ENCODE measurements at regions not wholly inside any gene's neighbourhood (a gene's known extent, or its start where the extent isn't known, plus 50 kb on each side); places are given as distances from the start of the nearest gene placed in this dataset.
"Not testable (repeated sequence)": the region's sequence is repeated elsewhere in the genome, so short reads cannot be mapped to it uniquely, and the experiment has no call there.

DNA sequence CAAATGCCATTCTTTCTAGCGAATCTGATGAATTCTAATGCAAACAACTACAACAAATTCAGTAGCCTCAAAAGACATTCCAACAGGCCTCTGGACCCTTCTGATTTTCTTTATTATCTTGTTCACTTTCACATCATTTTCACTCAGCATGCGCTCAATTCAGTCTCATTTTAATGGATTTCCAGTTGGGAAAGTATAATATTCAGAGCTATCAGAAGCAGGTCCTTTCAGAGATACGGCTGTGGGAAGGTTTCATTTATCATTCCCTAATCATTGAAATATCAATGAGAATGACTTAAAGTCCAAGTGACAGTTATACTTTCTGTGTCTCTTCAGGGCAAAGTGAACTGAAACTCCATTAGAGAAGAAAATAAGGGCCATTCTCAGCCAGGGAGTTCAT, 1083.7 kb upstream of the FLRT2 start:
- intact Hi-C loops (cut with micrococcal nuclease): no loop called here
- Mint-ChIP-seq H3K4me1 (no peaks in the 10 kb centered on the region), H3K27ac (no peak overlapping the region), H3K4me3 (no peak overlapping the region), H3K27me3 (no peaks in the 10 kb centered on the region), H3K9me3 (no peaks in the 10 kb centered on the region), H3K36me3 (ENCODE audit: low read depth) (no peaks in the 10 kb centered on the region)
- no peak for DNase-seq

DNA sequence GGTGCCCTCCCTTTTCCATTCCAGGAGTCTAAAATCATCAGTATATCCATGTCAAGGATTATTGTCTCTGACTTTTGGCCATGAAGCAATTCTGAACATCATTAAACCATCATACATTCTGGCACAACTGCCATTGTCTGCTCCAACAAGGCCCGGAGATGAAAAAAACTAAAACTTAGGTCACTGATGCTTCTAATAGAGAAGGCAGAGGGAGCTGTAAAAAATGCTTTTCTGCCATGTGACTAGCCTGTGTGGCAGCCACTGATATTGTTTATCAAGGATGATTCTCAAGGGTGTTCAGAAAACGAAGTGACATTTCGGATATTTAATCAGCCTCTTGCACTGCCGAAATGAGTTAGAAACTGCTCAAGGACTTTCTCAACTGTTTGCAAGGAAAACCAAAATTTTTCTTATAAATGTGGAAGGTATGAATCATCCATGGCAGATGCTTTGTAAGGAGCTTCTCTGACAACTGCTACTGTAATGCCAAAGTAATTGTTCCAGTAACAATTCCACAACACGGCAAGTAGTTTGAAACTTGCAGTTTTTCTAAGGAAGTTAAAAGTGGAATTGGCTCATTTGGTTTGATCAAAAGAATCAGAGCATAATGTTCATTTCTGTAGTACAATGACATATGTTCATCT, 1076.5 kb upstream of the FLRT2 start:
- no peaks in the 10 kb centered on the region for H3K4me1 Mint-ChIP-seq
- no peaks in the 10 kb centered on the region for H3K9me3 Mint-ChIP-seq
- no peaks in the 10 kb centered on the region for H3K27me3 Mint-ChIP-seq
- H3K27ac Mint-ChIP-seq: no peak overlapping the region
- H3K4me3 Mint-ChIP-seq: no peak overlapping the region
- intact Hi-C loops (cut with micrococcal nuclease): no loop called here
- no peak for DNase-seq
- H3K36me3 Mint-ChIP-seq (ENCODE audit: low read depth): no peaks in the 10 kb centered on the region

DNA sequence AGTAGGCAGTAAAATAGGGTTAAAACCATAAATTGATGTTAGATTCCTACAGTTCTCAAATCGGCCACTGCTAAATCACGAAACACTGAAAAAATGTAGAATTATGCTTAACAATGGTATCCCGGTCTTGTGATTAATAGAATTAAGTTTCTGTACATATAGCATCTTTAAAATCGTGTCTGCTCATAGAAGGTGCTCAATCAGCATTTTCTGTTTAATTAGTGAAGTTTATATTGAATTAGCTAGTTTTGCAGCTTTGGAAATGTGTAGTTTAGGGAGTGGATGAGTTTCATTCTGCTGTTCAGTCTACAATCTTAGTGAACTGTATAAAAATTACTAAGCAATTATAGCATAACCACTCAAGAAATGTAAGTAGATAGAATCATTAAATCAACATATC, 1075.8 kb upstream of the FLRT2 start:
- no peak overlapping the region for H3K4me3 Mint-ChIP-seq
- H3K36me3 Mint-ChIP-seq (ENCODE audit: low read depth): no peaks in the 10 kb centered on the region
- no peaks in the 10 kb centered on the region for H3K27me3 Mint-ChIP-seq
- intact Hi-C loops (cut with micrococcal nuclease): no loop called here
- no peaks in the 10 kb centered on the region for H3K9me3 Mint-ChIP-seq
- H3K4me1 Mint-ChIP-seq: no peaks in the 10 kb centered on the region
- no peak for DNase-seq
- H3K27ac Mint-ChIP-seq: no peak overlapping the region

DNA sequence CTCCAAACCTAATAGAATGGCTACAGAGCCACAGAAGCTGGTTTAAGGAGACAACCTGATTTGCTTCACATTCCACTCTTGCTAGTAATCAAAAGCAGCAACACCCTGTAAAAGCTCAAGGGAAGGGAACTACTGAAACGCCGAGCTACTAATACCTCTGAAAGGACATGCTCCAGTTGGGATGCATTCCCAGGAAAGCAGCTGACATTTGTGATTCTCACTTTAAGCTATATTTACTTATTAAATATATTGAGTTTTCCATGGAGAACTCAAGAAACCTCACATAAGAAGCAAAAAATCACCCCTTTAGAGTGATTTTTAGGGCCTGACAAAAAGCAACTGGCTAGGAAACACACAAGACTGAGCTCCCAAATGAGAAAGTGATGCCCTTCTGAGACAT, 1073.0 kb upstream of the FLRT2 start:
- Mint-ChIP-seq H3K27ac (no peak overlapping the region), H3K9me3 (no peaks in the 10 kb centered on the region), H3K4me1 (no peaks in the 10 kb centered on the region), H3K4me3 (no peak overlapping the region), H3K27me3 (no peaks in the 10 kb centered on the region), H3K36me3 (ENCODE audit: low read depth) (no peaks in the 10 kb centered on the region)
- intact Hi-C loops (cut with micrococcal nuclease): no loop called here
- DNase-seq: no peak

DNA sequence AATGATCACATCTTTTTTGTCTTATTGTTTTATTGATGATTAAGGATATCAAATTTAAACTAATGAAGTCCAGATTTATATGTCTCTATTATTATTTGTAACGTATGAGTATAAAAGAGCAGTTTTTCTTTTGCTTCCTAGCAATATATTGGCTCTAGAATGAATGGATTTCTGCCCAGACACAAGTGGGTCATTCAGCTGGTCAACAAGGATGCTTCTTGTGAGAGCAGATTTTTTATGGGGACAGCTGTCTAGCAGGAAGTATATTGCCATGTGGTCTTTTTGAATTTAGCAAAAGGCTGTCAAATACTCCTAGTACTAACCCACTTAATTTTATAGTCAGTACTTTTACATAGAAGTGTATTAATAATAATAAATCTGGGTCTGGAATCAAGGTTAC, 1071.1 kb upstream of the FLRT2 start:
- Mint-ChIP-seq H3K4me1 (no peaks in the 10 kb centered on the region), H3K9me3 (no peaks in the 10 kb centered on the region), H3K4me3 (no peak overlapping the region), H3K36me3 (ENCODE audit: low read depth) (no peaks in the 10 kb centered on the region), H3K27me3 (no peaks in the 10 kb centered on the region), H3K27ac (no peak overlapping the region)
- DNase-seq: no peak
- intact Hi-C loops (cut with micrococcal nuclease): no loop called here

DNA sequence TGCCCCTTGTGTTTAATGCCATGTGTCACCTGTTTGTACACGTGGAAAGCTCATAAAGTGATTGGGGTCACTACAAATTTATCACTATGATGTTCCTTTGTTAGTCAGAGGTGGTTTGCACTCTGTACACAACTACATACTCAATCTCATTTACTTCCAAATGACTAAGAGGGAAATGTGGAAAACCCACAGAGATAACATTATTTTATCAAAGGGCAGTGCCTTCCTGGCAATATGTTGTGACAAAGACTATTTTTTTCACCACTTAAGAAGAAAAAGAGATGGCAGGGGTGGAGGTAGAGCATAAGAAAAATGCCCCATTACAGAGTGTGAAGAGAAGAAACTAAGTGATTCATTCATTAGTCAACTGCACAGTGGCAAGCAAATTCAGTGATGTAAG, 1064.1 kb upstream of the FLRT2 start:
- no peak overlapping the region for H3K27ac Mint-ChIP-seq
- H3K4me3 Mint-ChIP-seq: no peak overlapping the region
- no peak for DNase-seq
- intact Hi-C loops (cut with micrococcal nuclease): no loop called here
- no peaks in the 10 kb centered on the region for H3K9me3 Mint-ChIP-seq
- H3K4me1 Mint-ChIP-seq: no peaks in the 10 kb centered on the region
- no peaks in the 10 kb centered on the region for H3K36me3 Mint-ChIP-seq (ENCODE audit: low read depth)
- no peaks in the 10 kb centered on the region for H3K27me3 Mint-ChIP-seq

DNA sequence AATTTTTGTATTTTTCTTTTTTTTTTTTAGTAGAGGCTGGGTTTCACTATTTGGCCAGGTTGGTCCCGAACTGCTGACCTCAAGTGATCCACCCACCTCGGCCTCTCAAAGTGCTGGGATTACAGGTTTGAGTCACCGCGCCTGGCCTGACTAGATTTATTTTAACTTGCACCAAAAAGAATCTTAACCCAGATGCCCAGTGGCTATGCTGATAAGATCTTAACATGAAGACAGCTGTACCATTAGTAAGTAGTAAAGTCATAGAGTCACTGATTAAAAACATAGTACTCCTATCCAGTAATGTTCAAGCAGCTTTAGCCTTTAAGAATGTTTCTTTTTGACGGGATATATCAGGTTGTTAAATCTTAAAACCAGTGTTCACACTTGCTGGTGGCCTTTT, 1061.8 kb upstream of the FLRT2 start:
- Mint-ChIP-seq H3K27me3 (no peaks in the 10 kb centered on the region), H3K36me3 (ENCODE audit: low read depth) (no peaks in the 10 kb centered on the region), H3K9me3 (no peaks in the 10 kb centered on the region), H3K4me3 (no peak overlapping the region), H3K27ac (no peak overlapping the region), H3K4me1 (no peaks in the 10 kb centered on the region)
- intact Hi-C loops (cut with micrococcal nuclease): no loop called here
- no peak for DNase-seq

DNA sequence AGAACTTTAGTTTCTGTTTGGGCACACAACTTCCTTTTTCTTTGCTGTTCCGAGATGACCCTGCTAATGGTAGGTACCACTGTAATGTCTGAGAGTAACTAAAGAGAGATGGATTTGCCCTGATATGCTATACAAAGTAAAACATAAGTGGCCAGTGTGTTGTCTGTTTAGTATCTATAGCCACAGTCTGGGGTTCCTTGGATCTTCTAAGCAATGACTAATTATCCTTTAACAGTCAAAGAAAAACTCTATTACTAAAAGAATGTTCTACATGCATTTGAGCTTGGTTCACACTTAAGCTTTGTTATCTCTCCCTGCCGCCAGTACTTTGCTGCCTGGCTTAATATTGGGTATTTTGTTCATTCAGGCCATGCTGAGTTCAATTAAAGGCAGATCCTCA, 1051.9 kb upstream of the FLRT2 start:
- DNase-seq: no peak
- no peaks in the 10 kb centered on the region for H3K9me3 Mint-ChIP-seq
- intact Hi-C loops (cut with micrococcal nuclease): no loop called here
- H3K4me1 Mint-ChIP-seq: no peaks in the 10 kb centered on the region
- H3K27me3 Mint-ChIP-seq: no peaks in the 10 kb centered on the region
- H3K4me3 Mint-ChIP-seq: no peak overlapping the region
- H3K36me3 Mint-ChIP-seq (ENCODE audit: low read depth): no peaks in the 10 kb centered on the region
- no peak overlapping the region for H3K27ac Mint-ChIP-seq

DNA sequence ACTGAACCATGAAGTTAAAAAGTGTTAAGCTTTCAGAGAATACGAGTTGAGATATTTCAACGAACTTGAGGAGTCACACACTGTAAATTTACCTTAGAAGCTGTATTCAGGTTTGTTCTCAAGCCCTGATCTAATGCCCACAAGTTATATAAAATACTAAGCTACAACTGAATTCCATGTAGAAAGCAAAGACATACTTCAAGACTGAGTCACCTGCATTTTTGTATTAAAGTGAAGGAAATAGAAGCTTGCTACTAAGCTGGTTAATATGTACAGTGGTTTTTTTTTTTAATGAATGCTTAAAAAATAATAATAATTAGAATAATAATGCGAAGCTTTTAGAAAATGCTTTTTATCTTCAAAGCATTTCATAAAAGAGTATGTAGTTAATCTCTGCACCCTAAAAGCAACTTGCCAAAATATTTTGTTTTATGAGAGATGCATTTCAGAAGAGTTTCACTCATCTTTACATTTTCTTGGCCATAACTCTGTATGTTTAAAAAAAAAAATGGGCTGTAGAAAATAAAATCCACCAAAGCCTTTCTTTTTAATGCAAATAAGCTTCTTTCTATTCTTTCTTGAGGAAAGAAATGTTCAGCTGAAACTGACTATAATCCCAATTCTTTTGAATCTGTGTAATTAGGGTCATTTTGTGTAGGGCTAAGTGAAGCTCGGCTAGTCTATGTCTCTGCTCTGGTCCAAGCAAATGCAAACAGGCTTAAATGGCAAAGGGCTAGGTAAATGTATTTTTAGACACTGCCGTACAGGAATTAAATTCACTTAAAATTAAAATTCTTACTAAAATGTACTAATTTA, 1047.5 kb upstream of the FLRT2 start:
- Mint-ChIP-seq H3K27me3 (no peaks in the 10 kb centered on the region), H3K9me3 (peaks cover 4% of the 10 kb centered on the region), H3K4me3 (no peak overlapping the region), H3K36me3 (ENCODE audit: low read depth) (no peaks in the 10 kb centered on the region), H3K27ac (no peak overlapping the region), H3K4me1 (no peaks in the 10 kb centered on the region)
- intact Hi-C loops (cut with micrococcal nuclease): no loop called here
- no peak for DNase-seq

DNA sequence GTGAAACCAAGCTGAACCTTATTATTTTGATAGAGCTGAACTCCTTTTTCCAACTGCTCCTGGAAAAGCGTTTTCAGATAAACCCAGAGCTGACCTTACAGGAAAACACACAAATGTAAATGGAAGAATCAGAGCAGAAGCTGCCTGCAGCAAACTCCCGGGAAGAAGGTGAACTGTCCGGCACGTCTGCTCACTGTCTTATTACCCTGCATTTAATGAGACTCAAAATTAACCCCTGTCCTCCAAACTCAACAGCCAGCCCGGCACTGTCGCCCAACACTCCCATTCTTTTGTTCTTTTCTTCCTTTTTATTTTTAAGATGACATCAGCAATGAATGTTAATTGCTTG, 1046.9 kb upstream of the FLRT2 start:
- Mint-ChIP-seq H3K4me3 (no peak overlapping the region), H3K36me3 (ENCODE audit: low read depth) (no peaks in the 10 kb centered on the region)
- intact Hi-C loops (cut with micrococcal nuclease): no loop called here

DNA sequence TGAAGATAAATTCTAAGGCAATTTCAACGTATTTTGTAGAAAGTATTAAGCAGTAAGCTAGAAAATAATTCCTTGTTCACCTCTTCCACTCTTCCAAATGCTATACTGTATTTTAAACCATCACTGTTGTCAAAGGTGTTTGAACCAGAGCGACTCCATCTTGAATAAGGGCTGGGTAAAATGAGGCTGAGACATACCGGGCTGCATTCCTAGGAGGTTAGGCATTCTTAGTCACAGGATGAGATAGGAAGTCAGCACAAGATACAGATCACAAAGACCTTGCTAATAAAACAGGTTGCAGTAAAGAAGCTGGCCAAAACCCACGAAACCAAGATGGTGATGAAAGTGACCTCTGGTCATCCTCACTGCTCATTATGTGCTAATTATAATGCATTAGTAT, 1045.7 kb upstream of the FLRT2 start:
- H3K9me3 Mint-ChIP-seq: peaks cover 11% of the 10 kb centered on the region
- H3K27me3 Mint-ChIP-seq; H3K4me1 Mint-ChIP-seq; H3K36me3 Mint-ChIP-seq (ENCODE audit: low read depth); intact Hi-C loops (cut with micrococcal nuclease); H3K27ac Mint-ChIP-seq; H3K4me3 Mint-ChIP-seq; DNase-seq: not testable (repeated sequence)

More for the DNA sequence above, 1046.9 kb upstream of the FLRT2 start:
- Mint-ChIP-seq H3K4me1 (no peaks in the 10 kb centered on the region), H3K27ac (no peak overlapping the region), H3K9me3 (peaks cover 10% of the 10 kb centered on the region), H3K27me3 (no peaks in the 10 kb centered on the region)
- DNase-seq: no peak

DNA sequence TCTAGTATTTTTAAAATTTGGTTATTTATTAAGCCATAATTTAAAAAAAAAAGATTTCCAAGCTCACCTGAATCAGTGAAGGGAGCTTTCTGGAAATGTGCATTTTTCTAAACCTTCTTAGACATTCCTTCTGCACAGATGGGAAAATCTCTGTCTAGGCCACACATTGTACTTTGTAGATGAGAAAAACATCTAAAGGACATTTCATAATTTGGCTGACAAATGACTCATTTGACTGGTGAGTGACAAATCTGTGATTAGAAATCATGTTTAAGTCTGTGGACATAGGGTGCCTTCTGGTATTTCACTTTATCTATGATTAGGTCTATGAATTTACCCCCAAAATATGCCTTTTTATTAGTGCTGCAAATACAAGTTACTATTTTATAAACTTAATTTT, 1044.9 kb upstream of the FLRT2 start:
- no peaks in the 10 kb centered on the region for H3K36me3 Mint-ChIP-seq (ENCODE audit: low read depth)
- no peak overlapping the region for H3K27ac Mint-ChIP-seq
- no peaks in the 10 kb centered on the region for H3K4me1 Mint-ChIP-seq
- no peak for DNase-seq
- H3K9me3 Mint-ChIP-seq: peaks cover 16% of the 10 kb centered on the region
- H3K4me3 Mint-ChIP-seq: no peak overlapping the region
- H3K27me3 Mint-ChIP-seq: no peaks in the 10 kb centered on the region
- intact Hi-C loops (cut with micrococcal nuclease): no loop called here

DNA sequence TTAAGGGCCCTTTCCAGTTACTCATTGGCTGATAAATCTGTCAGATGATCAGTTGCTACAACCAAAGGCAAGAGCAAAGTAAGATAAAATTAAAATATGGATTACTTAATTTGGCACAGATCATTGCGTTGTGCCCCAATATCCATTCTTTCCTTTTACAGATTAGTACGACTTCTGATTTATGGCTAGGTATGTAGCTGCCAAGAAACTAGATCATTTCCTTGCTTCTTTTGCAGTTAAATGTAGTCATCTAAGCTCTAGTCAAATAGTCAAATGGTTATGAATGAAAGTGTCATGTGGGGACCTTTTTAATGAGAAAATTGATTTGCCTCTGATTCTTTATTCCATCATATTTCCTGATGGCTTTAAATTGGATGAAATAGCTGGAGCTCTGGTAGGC, 1039.9 kb upstream of the FLRT2 start:
- peaks cover 12% of the 10 kb centered on the region for H3K9me3 Mint-ChIP-seq
- H3K36me3 Mint-ChIP-seq (ENCODE audit: low read depth): no peaks in the 10 kb centered on the region
- no peak for DNase-seq
- no peak overlapping the region for H3K27ac Mint-ChIP-seq
- intact Hi-C loops (cut with micrococcal nuclease): no loop called here
- H3K27me3 Mint-ChIP-seq: no peaks in the 10 kb centered on the region
- no peak overlapping the region for H3K4me3 Mint-ChIP-seq
- H3K4me1 Mint-ChIP-seq: no peaks in the 10 kb centered on the region

DNA sequence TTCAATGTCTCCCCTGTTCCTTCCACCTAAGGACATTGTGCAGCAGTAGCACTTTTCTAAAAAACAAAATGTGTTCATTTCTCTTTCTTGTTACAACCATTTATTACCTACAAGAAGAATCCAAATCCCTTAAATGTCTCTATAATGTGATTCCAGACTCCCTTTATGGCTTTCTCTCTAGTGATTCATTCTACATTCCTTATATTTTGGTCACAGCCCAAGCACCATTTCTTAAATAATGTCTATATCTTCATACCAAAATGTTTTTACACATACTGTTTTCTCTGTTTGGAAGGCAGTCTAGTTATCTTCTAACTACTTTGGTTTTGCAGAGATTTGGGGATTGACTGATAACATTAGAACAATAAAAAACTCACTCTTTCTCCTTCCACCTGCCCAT, 1037.3 kb upstream of the FLRT2 start:
- intact Hi-C loops (cut with micrococcal nuclease): no loop called here
- Mint-ChIP-seq H3K27me3 (no peaks in the 10 kb centered on the region), H3K4me3 (no peak overlapping the region)

DNA sequence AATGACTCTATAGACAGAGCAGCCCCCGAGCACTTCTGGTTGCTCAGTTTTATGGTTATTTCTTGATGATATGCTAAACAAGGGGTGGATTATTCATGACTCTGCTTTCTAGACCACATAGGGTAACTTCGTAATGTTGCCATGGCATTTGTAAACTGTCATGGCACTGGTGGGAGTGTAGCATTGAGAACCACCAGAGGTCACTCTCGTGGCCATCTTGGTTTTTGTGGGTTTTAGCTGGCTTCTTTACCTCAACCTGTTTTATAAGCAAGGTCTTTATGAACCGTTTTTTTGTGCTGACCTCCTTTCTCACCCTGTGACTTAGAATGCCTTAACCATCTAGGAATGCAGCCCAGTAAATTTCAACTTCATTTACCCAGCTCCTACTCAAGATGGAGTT, 1036.2 kb upstream of the FLRT2 start:
- Mint-ChIP-seq H3K9me3 (peaks cover 11% of the 10 kb centered on the region), H3K4me1 (no peaks in the 10 kb centered on the region), H3K36me3 (ENCODE audit: low read depth) (no peaks in the 10 kb centered on the region), H3K4me3 (no peak overlapping the region), H3K27ac (no peak overlapping the region), H3K27me3 (no peaks in the 10 kb centered on the region)
- no peak for DNase-seq
- intact Hi-C loops (cut with micrococcal nuclease): no loop called here

More for the DNA sequence above, 1037.3 kb upstream of the FLRT2 start:
- DNase-seq: no peak
- Mint-ChIP-seq H3K4me1 (no peaks in the 10 kb centered on the region), H3K9me3 (peaks cover 15% of the 10 kb centered on the region), H3K27ac (no peak overlapping the region), H3K36me3 (ENCODE audit: low read depth) (no peaks in the 10 kb centered on the region)
